ENCODE measurements at regions not wholly inside any gene's neighbourhood (a gene's known extent, or its start where the extent isn't known, plus 50 kb on each side); places are given as distances from the start of the nearest gene placed in this dataset.

- DNase-seq (ENCODE audit: low read depth in 1 of 2, low spot score in 1 of 2) = no peak
These were observed 972.2 kb downstream of the SQOR start for GRCh38 chr15:46607077-46607476.

- no peak for DNase-seq (ENCODE audit: low read depth in 1 of 2, low spot score in 1 of 2)
These were observed 981.2 kb downstream of the SQOR start for GRCh38 chr15:46616033-46616432.

- no peak for DNase-seq (ENCODE audit: low read depth in 1 of 2, low spot score in 1 of 2)
These were observed 982.7 kb downstream of the SQOR start for GRCh38 chr15:46617507-46617906.

DNA sequence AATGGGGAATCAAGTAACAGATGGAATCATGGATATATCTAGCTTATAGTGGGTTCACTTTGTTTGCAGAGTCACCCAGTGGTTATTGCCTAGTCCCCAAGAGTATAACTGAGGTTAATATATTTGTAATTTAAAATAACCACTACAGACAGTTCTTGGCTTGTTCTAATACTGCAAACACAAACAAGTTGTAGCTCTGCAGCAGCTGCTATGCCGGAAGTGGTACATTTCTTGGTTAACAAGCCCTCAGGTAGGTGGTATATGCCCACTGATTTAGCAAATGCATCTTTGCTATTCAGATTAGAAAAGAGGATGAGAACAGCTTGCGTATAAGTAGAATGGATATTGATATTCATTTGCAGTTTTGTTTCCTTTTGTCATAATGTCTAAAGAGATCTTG lies 984.2 kb downstream of the SQOR start:
- no peak for DNase-seq (ENCODE audit: low read depth in 1 of 2, low spot score in 1 of 2)

GRCh38 chr15:46620392-46621013 lies 985.7 kb downstream of the SQOR start:
- DNase-seq (ENCODE audit: low read depth in 1 of 2, low spot score in 1 of 2) = no peak

GRCh38 chr15:46622851-46623250 lies 988.0 kb downstream of the SQOR start:
- DNase-seq (ENCODE audit: low read depth in 1 of 2, low spot score in 1 of 2) = no peak

GRCh38 chr15:46636206-46636605 lies 1001.4 kb downstream of the SQOR start:
- no peak for DNase-seq (ENCODE audit: low read depth in 1 of 2, low spot score in 1 of 2)

- no peak for DNase-seq (ENCODE audit: low read depth in 1 of 2, low spot score in 1 of 2)
These were observed 1010.0 kb downstream of the SQOR start for GRCh38 chr15:46644501-46645481.

- no peak for DNase-seq (ENCODE audit: low read depth in 1 of 2, low spot score in 1 of 2)
These were observed 1011.7 kb downstream of the SQOR start for GRCh38 chr15:46646490-46646889.

DNA sequence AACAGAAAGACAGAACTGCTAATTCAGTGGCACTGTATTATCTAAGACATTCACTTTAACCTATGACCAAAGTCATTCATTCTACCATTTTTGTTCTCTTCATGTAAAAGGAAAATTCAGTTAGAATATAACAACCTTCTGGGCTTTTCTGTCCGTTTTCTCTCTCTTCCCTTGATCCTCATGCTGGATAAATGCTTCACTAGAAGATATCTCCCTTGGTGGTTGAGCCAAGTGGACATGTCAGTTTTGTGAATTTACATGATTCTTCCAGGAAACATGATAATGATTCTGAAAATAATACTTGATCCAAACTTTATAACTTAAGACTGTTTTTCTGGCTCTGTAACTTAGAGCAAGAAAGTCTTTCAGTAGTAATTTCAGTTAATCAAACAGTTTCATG lies 1012.2 kb downstream of the SQOR start:
- no peak for DNase-seq (ENCODE audit: low read depth in 1 of 2, low spot score in 1 of 2)

GRCh38 chr15:46652266-46652665 lies 1017.4 kb downstream of the SQOR start:
- DNase-seq (ENCODE audit: low read depth in 1 of 2, low spot score in 1 of 2) = no peak

DNA sequence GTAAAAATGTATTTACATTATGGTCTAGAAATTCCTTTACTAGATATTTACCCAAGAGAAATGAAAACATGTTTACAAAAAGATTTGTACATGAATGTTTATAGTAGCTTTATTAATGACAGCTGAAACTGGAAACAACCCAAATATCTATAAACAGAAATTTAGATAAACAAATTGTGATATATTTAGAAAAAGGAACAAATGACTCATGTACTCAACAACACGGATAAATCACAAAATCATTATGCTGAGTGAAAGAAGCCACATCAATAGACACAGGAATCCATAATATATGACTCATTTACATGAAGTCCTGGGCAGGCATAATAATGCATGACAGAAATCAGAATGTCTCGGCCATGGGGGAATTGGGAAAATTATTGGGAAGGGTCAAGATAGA lies 1020.2 kb downstream of the SQOR start:
- DNase-seq (ENCODE audit: low read depth in 1 of 2, low spot score in 1 of 2) = no peak

DNA sequence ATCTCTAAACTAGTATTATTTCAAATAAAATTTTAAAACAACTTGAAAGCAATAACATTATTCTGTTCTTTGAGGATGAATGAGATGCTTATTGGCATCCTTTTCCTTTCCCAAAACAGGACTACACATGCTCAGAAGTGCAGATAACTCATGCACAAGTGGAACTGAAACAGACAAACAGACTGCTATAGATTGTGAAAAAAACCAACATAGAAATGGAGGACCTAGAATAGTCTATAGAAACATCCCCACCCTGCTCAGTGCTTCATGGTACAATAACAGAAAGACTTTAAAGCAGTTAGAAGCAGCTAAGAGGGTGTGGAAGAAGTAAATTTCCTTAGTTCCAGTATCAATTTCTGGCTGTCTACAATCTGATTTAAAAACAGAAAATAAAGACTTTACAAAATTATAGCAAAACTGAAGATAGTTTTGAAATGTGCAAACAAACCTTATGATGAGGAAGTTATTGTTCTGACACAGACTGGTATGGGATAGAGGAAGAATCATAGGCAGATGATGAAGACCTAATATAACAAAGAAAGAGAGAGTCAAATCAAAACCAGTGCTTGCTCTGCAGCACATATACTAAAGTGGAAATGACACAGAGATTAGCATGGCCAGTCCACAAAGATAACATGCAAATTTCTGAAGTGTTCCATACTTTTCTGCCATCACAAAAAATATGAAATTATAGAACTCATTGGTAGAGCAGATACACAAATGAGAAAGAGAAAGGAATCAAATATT lies 1025.4 kb downstream of the SQOR start:
- no peak for DNase-seq (ENCODE audit: low read depth in 1 of 2, low spot score in 1 of 2)

DNA sequence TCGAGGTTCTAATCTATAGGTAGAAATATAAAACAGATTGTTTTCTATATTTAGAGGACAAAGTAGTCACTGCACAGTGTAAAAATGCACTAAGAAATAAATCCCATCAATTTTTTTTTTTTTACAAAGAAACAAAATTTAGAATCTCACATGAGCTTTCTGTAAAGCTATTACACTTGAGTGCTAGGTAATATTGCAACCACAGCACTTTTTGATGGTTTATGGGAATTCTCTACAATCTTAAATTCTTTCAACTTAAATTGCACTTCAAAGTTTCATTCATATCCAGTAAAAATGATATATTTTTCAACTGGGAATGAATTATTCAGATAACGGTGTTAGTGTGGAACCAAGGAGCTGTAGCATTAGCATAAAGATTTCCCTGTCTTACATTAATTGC lies 1035.4 kb downstream of the SQOR start:
- DNase-seq (ENCODE audit: low read depth in 1 of 2, low spot score in 1 of 2) = no peak

DNA sequence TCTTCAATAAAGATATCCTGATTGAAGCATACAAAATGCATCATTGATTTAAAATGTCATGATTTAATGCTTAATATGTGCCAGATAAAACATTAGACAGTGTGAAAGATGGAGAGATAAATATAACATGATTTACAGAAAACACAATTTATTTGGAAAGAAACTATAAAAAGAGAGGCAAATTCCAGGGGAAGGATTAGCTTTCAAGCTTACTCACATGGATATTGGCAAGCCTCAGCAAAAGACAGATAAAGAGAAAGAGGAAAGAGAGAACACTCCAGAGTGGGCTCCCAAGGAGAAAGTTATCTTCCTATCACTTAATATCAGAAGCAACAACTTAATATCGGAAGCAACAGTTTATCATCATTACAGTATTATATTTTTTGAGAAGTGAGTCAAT lies 1036.5 kb downstream of the SQOR start:
- DNase-seq (ENCODE audit: low read depth in 1 of 2, low spot score in 1 of 2) = no peak

GRCh38 chr15:46672041-46672440 lies 1037.2 kb downstream of the SQOR start:
- no peak for DNase-seq (ENCODE audit: low read depth in 1 of 2, low spot score in 1 of 2)

GRCh38 chr15:46676233-46677206 lies 1040.8 kb upstream of the SEMA6D start:
- no peak for DNase-seq (ENCODE audit: low read depth in 1 of 2, low spot score in 1 of 2)

DNA sequence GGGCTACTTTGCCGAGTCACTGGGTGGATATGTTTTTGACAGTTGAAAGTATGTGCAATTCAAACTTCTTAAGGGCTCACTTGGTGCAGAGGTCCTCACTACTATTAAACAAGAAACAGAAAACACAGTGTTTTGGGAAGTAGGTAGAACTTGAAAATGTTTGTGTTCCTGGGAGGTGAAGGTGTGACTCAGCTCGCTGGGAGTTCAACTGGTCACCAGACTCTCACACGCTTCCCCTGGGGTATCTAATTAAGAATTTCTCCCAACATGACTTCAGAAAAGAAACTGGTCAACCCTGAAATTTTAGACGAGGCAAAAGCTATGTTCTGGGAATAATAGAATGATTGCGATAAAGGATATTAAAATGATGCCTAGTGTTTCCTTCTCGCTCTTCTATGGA lies 1039.8 kb upstream of the SEMA6D start:
- no peak for DNase-seq (ENCODE audit: low read depth in 1 of 2, low spot score in 1 of 2)

DNA sequence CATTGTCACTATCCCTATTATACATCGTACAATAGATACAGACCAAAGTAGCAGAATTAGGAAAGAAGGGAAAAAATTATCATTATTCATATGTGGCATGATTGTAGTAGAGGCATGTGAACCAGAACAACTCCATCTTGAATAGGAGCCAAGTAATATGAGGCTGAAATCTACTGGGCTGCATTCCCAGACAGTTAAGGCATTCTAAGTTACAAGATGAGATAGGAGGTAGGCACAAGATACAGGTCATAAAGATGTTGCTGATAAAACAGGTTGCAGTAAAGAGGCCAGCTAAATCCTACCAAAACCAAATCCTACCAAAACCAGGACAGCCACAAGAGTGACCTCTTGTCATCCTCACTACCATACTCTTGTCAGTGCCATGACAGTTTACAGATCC lies 1035.4 kb upstream of the SEMA6D start:
- DNase-seq (ENCODE audit: low read depth in 1 of 2, low spot score in 1 of 2) = no peak

GRCh38 chr15:46682969-46683791 lies 1034.1 kb upstream of the SEMA6D start:
- no peak for DNase-seq (ENCODE audit: low read depth in 1 of 2, low spot score in 1 of 2)
